HG03460 (cell line): ENCODE measurements at regions not wholly inside any gene's neighbourhood (a gene's known extent, or its start where the extent isn't known, plus 50 kb on each side); places are given as distances from the start of the nearest gene placed in this dataset.

Source experiments
- ATAC-seq: cut with Tn5 transposase; IDR thresholded peaks from one replicate; pipeline ENCODE4 v1.9.1; 2021; ENCODE audit not compliant: unreplicated experiment

GRCh38 chr17:5817475-5818395 lies 233.4 kb upstream of the NLRP1 start:
- ATAC-seq, result no peak

- ATAC-seq, result no peak
Measured at GRCh38 chr17:5819396-5819795, 235.1 kb upstream of the NLRP1 start.

- ATAC-seq, result no peak
Measured at GRCh38 chr17:5819921-5820685, 235.8 kb upstream of the NLRP1 start.

- no peak for ATAC-seq
Measured at GRCh38 chr17:5820721-5821456, 236.6 kb upstream of the NLRP1 start.

- no peak for ATAC-seq
Measured at GRCh38 chr17:5821803-5822202, 237.5 kb upstream of the NLRP1 start.

- no peak for ATAC-seq
Measured at GRCh38 chr17:5822281-5823060, 238.2 kb upstream of the NLRP1 start.

GRCh38 chr17:5823219-5823618 lies 238.9 kb upstream of the NLRP1 start:
- no peak for ATAC-seq

- no peak for ATAC-seq
Measured at GRCh38 chr17:5825717-5826330, 241.5 kb upstream of the NLRP1 start.

GRCh38 chr17:5826384-5826783 lies 242.1 kb upstream of the NLRP1 start:
- no peak for ATAC-seq

- no peak for ATAC-seq
Measured at GRCh38 chr17:5830921-5831320, 239.3 kb upstream of the WSCD1 start.

- ATAC-seq, result no peak
Measured at GRCh38 chr17:5832886-5833285, 237.3 kb upstream of the WSCD1 start.

GRCh38 chr17:5837055-5837491 lies 233.1 kb upstream of the WSCD1 start:
- ATAC-seq, result no peak

- no peak for ATAC-seq
Measured at GRCh38 chr17:5838661-5839300, 231.4 kb upstream of the WSCD1 start.

GRCh38 chr17:5840811-5841446 lies 229.2 kb upstream of the WSCD1 start:
- ATAC-seq, result no peak

GRCh38 chr17:5841862-5842261 lies 228.3 kb upstream of the WSCD1 start:
- ATAC-seq, result no peak

- no peak for ATAC-seq
Measured at GRCh38 chr17:5843366-5844026, 226.7 kb upstream of the WSCD1 start.

GRCh38 chr17:5846001-5846400 lies 224.2 kb upstream of the WSCD1 start:
- no peak for ATAC-seq

GRCh38 chr17:5854871-5855554 lies 215.2 kb upstream of the WSCD1 start:
- no peak for ATAC-seq
